ENCODE measurements at regions not wholly inside any gene's neighbourhood (a gene's known extent, or its start where the extent isn't known, plus 50 kb on each side); places are given as distances from the start of the nearest gene placed in this dataset.

DNA sequence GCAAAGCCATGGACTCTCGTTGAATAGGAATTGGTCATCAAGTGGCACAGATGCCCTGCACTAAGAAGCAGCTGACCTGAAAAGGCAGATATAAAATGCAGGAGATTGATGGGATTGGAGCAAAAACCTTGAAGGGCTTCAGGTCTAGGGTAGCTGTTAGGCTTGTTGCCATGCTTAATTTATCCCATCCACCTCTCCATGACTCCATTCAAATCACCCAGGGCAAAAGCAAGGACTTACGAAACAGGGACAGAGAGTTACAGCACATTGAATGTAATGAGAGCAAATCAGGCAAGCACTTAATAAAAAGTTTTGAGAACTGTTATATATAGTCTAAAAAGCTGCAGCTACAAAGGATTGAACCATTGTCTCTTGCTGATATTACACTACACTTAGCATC, 298.2 kb upstream of the ESRRG start:
- TF ChIP-seq, protein P1, sequence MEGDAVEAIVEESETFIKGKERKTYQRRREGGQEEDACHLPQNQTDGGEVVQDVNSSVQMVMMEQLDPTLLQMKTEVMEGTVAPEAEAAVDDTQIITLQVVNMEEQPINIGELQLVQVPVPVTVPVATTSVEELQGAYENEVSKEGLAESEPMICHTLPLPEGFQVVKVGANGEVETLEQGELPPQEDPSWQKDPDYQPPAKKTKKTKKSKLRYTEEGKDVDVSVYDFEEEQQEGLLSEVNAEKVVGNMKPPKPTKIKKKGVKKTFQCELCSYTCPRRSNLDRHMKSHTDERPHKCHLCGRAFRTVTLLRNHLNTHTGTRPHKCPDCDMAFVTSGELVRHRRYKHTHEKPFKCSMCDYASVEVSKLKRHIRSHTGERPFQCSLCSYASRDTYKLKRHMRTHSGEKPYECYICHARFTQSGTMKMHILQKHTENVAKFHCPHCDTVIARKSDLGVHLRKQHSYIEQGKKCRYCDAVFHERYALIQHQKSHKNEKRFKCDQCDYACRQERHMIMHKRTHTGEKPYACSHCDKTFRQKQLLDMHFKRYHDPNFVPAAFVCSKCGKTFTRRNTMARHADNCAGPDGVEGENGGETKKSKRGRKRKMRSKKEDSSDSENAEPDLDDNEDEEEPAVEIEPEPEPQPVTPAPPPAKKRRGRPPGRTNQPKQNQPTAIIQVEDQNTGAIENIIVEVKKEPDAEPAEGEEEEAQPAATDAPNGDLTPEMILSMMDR (conservative IDR thresholded peaks at IDR 0.05; ENCODE audit: low read length): no peak
- TF ChIP-seq EZH2phosphoT487 (IDR thresholded peaks at IDR 0.05; ENCODE audit: borderline replicate concordance, low read depth, low read length): no peak

All from OCI-LY7 (cell line).